PFSK-1 (cell line): ENCODE measurements at regions not wholly inside any gene's neighbourhood (a gene's known extent, or its start where the extent isn't known, plus 50 kb on each side); places are given as distances from the start of the nearest gene placed in this dataset.

Experiments
- FOXP2 ChIP-seq: optimal IDR thresholded peaks from 2 replicates; pipeline ENCODE3; 2011; ENCODE audit warnings: borderline replicate concordance, control low read depth, inconsistent platforms; ENCODE audit not compliant: insufficient read depth; ENCODE audit errors: extremely low read length, extremely low read depth
- POLR2AphosphoS5 ChIP-seq: IDR thresholded peaks from 2 replicates; pipeline ENCODE4 v1.6.1; 2012; ENCODE audit warnings: low read depth, mild to moderate bottlenecking, control low read depth, low read length, moderate library complexity
- SIN3A ChIP-seq: IDR thresholded peaks from 2 replicates; pipeline ENCODE4 v1.6.1; 2012; ENCODE audit warnings: mild to moderate bottlenecking, low read length, moderate library complexity, borderline replicate concordance; ENCODE audit not compliant: insufficient read depth
- TAF1 ChIP-seq: IDR thresholded peaks from 2 replicates; pipeline ENCODE4 v1.6.1; 2012; ENCODE audit warnings: low read length, control low read depth, borderline replicate concordance; ENCODE audit not compliant: insufficient read depth
- TF ChIP-seq, protein P1 (sequence below), 2 experiments: IDR thresholded peaks; 2 replicates each; pipeline versions ENCODE4 v1.6.1 to v1.8.0; 2011 to 2012; ENCODE audit warnings: low read depth in 2 of 2, low read length in 2 of 2, control low read depth in 1 of 2, inconsistent platforms in 1 of 2, mild to moderate bottlenecking in 1 of 2, moderate library complexity in 1 of 2; ENCODE audit not compliant: insufficient read depth in 1 of 2

DNA sequence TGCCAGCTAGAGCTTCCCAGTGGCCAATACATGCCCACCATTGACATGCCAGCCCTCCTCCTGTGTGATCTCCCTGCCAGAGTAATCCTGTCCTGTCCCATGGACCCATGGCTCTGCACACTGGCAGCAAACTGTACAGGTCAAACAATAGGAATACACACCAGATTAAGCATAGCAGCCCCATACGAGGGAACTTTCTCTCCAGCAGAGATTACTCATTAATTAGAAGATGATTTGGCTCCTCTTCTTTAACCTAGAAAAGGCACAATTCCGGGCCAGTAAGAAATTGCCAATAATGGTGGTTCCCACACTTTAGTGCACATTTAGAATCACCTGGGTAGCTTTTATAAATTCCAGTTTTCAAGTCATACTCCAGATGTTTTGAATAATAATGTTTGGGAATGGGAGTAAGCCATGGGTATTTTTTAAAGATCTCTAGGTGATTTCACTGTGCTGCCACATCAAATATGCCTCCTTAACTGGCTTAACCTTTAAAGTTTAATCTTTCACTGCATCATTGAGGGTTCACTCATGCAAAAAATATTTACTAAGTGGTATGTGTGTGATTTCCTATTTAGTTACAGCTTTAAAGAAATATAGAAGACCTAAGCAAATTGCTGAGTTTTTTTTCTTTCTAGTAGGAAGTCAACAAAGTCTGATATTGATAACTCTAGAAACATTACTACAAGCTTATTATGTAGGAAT is 277.6 kb upstream of the NWD2 start:
- TF ChIP-seq TAF1 (no peak), POLR2AphosphoS5 (no peak), SIN3A (no peak), FOXP2 (no peak)
- TF ChIP-seq, protein P1, sequence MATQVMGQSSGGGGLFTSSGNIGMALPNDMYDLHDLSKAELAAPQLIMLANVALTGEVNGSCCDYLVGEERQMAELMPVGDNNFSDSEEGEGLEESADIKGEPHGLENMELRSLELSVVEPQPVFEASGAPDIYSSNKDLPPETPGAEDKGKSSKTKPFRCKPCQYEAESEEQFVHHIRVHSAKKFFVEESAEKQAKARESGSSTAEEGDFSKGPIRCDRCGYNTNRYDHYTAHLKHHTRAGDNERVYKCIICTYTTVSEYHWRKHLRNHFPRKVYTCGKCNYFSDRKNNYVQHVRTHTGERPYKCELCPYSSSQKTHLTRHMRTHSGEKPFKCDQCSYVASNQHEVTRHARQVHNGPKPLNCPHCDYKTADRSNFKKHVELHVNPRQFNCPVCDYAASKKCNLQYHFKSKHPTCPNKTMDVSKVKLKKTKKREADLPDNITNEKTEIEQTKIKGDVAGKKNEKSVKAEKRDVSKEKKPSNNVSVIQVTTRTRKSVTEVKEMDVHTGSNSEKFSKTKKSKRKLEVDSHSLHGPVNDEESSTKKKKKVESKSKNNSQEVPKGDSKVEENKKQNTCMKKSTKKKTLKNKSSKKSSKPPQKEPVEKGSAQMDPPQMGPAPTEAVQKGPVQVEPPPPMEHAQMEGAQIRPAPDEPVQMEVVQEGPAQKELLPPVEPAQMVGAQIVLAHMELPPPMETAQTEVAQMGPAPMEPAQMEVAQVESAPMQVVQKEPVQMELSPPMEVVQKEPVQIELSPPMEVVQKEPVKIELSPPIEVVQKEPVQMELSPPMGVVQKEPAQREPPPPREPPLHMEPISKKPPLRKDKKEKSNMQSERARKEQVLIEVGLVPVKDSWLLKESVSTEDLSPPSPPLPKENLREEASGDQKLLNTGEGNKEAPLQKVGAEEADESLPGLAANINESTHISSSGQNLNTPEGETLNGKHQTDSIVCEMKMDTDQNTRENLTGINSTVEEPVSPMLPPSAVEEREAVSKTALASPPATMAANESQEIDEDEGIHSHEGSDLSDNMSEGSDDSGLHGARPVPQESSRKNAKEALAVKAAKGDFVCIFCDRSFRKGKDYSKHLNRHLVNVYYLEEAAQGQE (IDR thresholded peaks at IDR 0.05; ENCODE audit: insufficient read depth in 1 of 2, low read depth in 2 of 2, low read length in 2 of 2), result no peak

DNA sequence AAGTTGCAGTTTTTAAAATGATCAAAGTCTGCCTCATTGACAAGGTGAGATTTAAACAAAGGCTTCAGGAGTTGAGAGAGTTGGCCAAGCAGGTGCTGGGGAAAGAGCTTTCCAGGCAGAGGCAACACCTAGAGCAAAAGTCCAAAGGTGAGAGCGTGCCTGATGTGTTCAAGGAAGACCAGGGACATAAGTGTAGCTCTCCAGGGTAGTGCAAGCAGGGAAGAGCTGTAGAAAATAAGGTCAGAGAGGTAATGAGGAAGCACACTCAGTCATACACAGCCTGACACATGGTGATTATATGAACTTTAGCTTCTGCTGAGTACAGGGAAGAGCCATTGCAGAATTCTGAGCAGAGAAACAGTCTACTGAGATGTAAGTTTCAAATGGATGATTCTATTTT is 265.0 kb upstream of the NWD2 start:
- no peak for TF ChIP-seq SIN3A
- TF ChIP-seq, protein P1 (IDR thresholded peaks at IDR 0.05; ENCODE audit: insufficient read depth in 1 of 2, low read depth in 2 of 2, low read length in 2 of 2), result no peak
- no peak for TF ChIP-seq POLR2AphosphoS5
- no peak for TF ChIP-seq TAF1
- no peak for TF ChIP-seq FOXP2

DNA sequence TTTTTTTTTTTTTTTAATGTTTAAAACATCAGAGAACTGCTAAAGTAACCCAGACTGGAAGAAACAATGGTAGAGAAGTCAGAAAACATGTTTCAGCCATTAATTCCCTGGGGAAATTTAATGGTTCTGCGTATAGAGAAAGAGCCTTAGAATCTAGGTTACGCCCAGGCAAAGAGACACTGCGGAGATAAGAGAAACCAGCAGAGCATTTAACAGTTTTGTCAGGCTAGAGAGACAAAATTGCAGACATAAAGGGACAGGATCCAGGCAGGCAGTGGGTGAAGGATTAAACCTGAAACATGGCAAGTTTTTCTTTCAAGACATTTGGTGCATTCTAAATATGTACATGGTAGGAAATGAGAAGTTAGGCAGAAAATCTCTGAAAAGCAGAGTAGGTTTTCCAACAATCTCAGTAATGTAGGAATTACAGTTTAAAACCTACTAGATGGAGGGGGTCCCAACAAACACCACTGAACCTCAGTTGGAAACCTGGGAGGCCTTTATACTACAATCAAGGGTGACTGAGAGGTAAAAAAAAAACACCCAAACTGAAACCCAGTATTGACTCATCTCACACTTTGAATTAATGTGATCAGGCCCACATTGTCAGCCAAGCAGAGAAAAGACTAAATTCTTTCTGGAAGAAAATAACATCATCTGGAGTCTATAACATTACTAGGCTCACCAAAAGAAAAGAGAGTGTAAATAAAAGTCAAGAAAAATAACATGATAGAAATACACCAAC is 254.2 kb upstream of the NWD2 start:
- no peak for TF ChIP-seq POLR2AphosphoS5
- no peak for TF ChIP-seq SIN3A
- TF ChIP-seq TAF1, result no peak

DNA sequence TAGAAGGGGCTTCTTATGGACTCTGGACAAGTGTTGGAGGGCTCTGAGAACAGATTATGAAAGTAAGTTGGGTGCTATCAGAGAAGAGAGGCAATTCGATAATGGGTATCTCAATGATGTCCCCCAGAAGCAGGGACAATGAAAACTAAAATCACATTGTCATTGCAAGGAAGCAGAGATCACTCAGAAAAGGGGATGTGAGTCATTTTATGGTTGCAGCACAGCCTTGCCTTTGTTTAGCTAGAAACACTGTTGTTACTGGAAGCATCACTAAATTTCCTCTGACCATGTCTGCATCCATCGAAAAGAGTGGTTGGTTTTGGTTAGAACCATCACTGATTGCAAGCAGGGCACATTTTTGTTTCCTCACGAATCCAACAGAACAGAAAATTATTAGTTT is 246.8 kb upstream of the NWD2 start:
- no peak for TF ChIP-seq POLR2AphosphoS5
- TF ChIP-seq FOXP2, result no peak
- no peak for TF ChIP-seq TAF1
- TF ChIP-seq SIN3A, result no peak
- TF ChIP-seq, protein P1 (IDR thresholded peaks at IDR 0.05; ENCODE audit: insufficient read depth in 1 of 2, low read depth in 2 of 2, low read length in 2 of 2), result no peak

DNA sequence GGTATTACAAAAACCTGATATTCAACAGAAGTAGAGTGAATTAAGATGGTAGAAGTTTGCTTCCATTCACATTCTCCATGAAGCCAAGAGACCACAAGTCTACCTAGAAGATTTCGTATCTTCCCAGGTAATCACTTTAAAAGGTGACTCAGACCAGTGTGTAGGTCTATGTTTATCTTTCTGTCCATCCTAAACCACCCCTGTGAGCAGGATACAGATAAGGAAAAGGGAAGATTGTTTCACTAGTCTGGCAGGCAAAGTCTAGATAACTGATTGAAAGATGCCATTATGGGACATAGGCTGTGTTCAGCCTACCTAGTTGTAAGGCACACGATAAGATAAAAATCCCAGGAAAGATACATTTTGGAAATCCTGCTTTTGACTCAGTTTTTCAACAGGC is 244.3 kb upstream of the NWD2 start:
- TF ChIP-seq, protein P1 (IDR thresholded peaks at IDR 0.05; ENCODE audit: insufficient read depth in 1 of 2, low read depth in 2 of 2, low read length in 2 of 2), result no peak
- TF ChIP-seq POLR2AphosphoS5 (no peak), FOXP2 (no peak), SIN3A (no peak), TAF1 (no peak)
